Gastrocnemius medialis (tissue), 4 donors: ENCODE measurements at regions not wholly inside any gene's neighbourhood (a gene's known extent, or its start where the extent isn't known, plus 50 kb on each side); places are given as distances from the start of the nearest gene placed in this dataset.

Experiments used
- CTCF ChIP-seq, 5 experiments: fragments of 450-650 bp in 3 of 5; fragments of 200-600 bp in 2 of 5; sonication (generic) in 2 of 5; IDR thresholded peaks in 4 of 5; conservative IDR thresholded peaks in 1 of 5; 1 replicate in 4 of 5; 2 replicates in 1 of 5; pipeline ENCODE4 v1.5.1; 2016 to 2019; ENCODE audit warnings: antibody characterized with exemption in 5 of 5, mild to moderate bottlenecking in 3 of 5, moderate library complexity in 3 of 5
- POLR2A ChIP-seq, 2 donors: fragments of 450-650 bp; IDR thresholded peaks; one replicate each; pipeline ENCODE4 v1.6.1; 2017; ENCODE audit warnings: antibody characterized with exemption in 2 of 2, mild to moderate bottlenecking in 2 of 2, moderate library complexity in 2 of 2

GRCh38 chr11:70889411-70889810 lies 363.0 kb downstream of the SHANK2 start:
- TF ChIP-seq CTCF (IDR thresholded peaks at IDR 0.05 in 4 of 5, conservative IDR thresholded peaks at IDR 0.05 in 1 of 5): no peak
- no peak for TF ChIP-seq POLR2A (IDR thresholded peaks at IDR 0.05)
